MCF 10A (cell line): ENCODE measurements at regions not wholly inside any gene's neighbourhood (a gene's known extent, or its start where the extent isn't known, plus 50 kb on each side); places are given as distances from the start of the nearest gene placed in this dataset.

Source experiments
- BruUV-seq: library from RNA; stranded (reverse); fragments of 400-500 nt; replicated peaks from 2 replicates; lab custom pipeline; 2021; lab: Mats Ljungman, UMichigan
- CTCF ChIA-PET: fragments of 300-600 bp; sonication (Branson Sonifier 250); formaldehyde crosslinking; extraction: SDS; loops from one replicate; lab custom pipeline; 2021; ENCODE audit warnings: antibody characterized with exemption, inconsistent platforms; lab: Yijun Ruan, JAX
- POLR2A ChIA-PET: fragments of 300-600, 350-650 bp; sonication (Branson Sonifier 250); formaldehyde crosslinking; extraction: SDS; loops from one replicate; lab custom pipeline; 2020; ENCODE audit warnings: antibody characterized with exemption, inconsistent platforms; lab: Yijun Ruan, JAX
- DNase-seq: peaks from one replicate; pipeline ENCODE4 v3.0.0-alpha.2; 2018; ENCODE audit not compliant: unreplicated experiment
- H3K27ac Mint-ChIP-seq: one replicate; pipeline ENCODE4 v1.8.0; 2022; ENCODE audit warnings: mild to moderate bottlenecking, low read depth, mixed read lengths; ENCODE audit not compliant: unreplicated experiment
- H3K27me3 Mint-ChIP-seq: one replicate; pipeline ENCODE4 v1.8.0; 2022; ENCODE audit warnings: mixed read lengths; ENCODE audit not compliant: insufficient read depth, unreplicated experiment
- H3K36me3 Mint-ChIP-seq: one replicate; pipeline ENCODE4 v1.8.0; 2022; ENCODE audit warnings: mild to moderate bottlenecking, moderate library complexity, mixed read lengths; ENCODE audit not compliant: insufficient read depth, unreplicated experiment
- H3K4me1 Mint-ChIP-seq: one replicate; pipeline ENCODE4 v1.8.0; 2022; ENCODE audit warnings: mixed read lengths; ENCODE audit not compliant: insufficient read depth, unreplicated experiment
- H3K4me3 Mint-ChIP-seq: one replicate; pipeline ENCODE4 v1.8.0; 2022; ENCODE audit warnings: mild to moderate bottlenecking, moderate library complexity, mixed read lengths; ENCODE audit not compliant: unreplicated experiment
- H3K9me3 Mint-ChIP-seq: one replicate; pipeline ENCODE4 v1.8.0; 2022; ENCODE audit warnings: mixed read lengths; ENCODE audit not compliant: unreplicated experiment
- CTCF ChIP-seq: fragments of 200-600 bp; IDR thresholded peaks from one replicate; pipeline ENCODE4 v1.8.0; 2022; ENCODE audit warnings: antibody characterized with exemption, mild to moderate bottlenecking; ENCODE audit not compliant: unreplicated experiment
- intact Hi-C: fragments of 100-400 bp; cut with micrococcal nuclease; formaldehyde crosslinking; loops from 2 replicates; pipeline ENCODE4 v1.14.1; 2022

GRCh38 chr12:24489939-24490338 lies 459.0 kb downstream of the BCAT1 start:
- no peak for TF ChIP-seq CTCF
- BruUV-seq: no TSS peak
- Mint-ChIP-seq H3K27me3 (no peaks in the 10 kb centered on the region), H3K27ac (no peak overlapping the region), H3K9me3 (no peaks in the 10 kb centered on the region), H3K4me3 (no peak overlapping the region), H3K4me1 (peaks cover 9% of the 10 kb centered on the region), H3K36me3 (no peaks in the 10 kb centered on the region)
- CTCF ChIA-PET: interaction anchor here (1.4 kb wide), 1 partner anchor 11 kb away, joined by 3 read pairs; no protein-coding TSS in a partner anchor
- POLR2A ChIA-PET: no interaction called here
- no peak for DNase-seq
- intact Hi-C loops: no loop called here

GRCh38 chr12:24488906-24489619 lies 459.8 kb downstream of the BCAT1 start:
- Mint-ChIP-seq H3K36me3 (no peaks in the 10 kb centered on the region), H3K27ac (no peak overlapping the region), H3K27me3 (no peaks in the 10 kb centered on the region), H3K4me1 (peaks cover 9% of the 10 kb centered on the region), H3K9me3 (no peaks in the 10 kb centered on the region), H3K4me3 (no peak overlapping the region)
- ChIA-PET CTCF (interaction anchor here (0.6 kb wide), 2 partner anchors 9 to 159 kb away, joined by 3 read pairs; no protein-coding TSS in a partner anchor), POLR2A (interaction anchor here (2.6 kb wide), 1 partner anchor 11 kb away, joined by 15 read pairs; no protein-coding TSS in a partner anchor)
- no TSS peak for BruUV-seq
- intact Hi-C loops: no loop called here
- no peak for TF ChIP-seq CTCF
- no peak for DNase-seq

- CTCF ChIA-PET: interaction anchor here (0.6 kb wide), 2 partner anchors 10 to 158 kb away, joined by 3 read pairs; no protein-coding TSS in a partner anchor
- Mint-ChIP-seq H3K36me3 (no peaks in the 10 kb centered on the region), H3K27ac (no peak overlapping the region), H3K27me3 (no peaks in the 10 kb centered on the region), H3K9me3 (no peaks in the 10 kb centered on the region), H3K4me3 (no peak overlapping the region), H3K4me1 (peaks cover 9% of the 10 kb centered on the region)
- no TSS peak for BruUV-seq
- TF ChIP-seq CTCF: no peak
- POLR2A ChIA-PET: interaction anchor here (0.9 to 2.6 kb wide), 2 partner anchors 10 to 72 kb away, joined by 3 to 15 read pairs; no protein-coding TSS in a partner anchor
- DNase-seq: peak; percentile 23
- intact Hi-C loops: no loop called here
Measured at GRCh38 chr12:24488091-24488596, 460.8 kb downstream of the BCAT1 start.

GRCh38 chr12:24487606-24488005 lies 461.3 kb downstream of the BCAT1 start:
- ChIA-PET CTCF (interaction anchor here (0.6 kb wide), 2 partner anchors 62 to 351 kb away, joined by 4 read pairs; no protein-coding TSS in a partner anchor), POLR2A (interaction anchor here (0.6 to 2.6 kb wide), 3 partner anchors 9 to 473 kb away, joined by 3 to 15 read pairs (median 3); no protein-coding TSS in a partner anchor)
- no TSS peak for BruUV-seq

More at GRCh38 chr12:24487606-24488005, 461.3 kb downstream of the BCAT1 start:
- TF ChIP-seq CTCF: no peak
- no peaks in the 10 kb centered on the region for H3K27me3 Mint-ChIP-seq
- H3K9me3 Mint-ChIP-seq: no peaks in the 10 kb centered on the region
- no peaks in the 10 kb centered on the region for H3K36me3 Mint-ChIP-seq
- no peak overlapping the region for H3K27ac Mint-ChIP-seq
- intact Hi-C loops: no loop called here
- peaks cover 9% of the 10 kb centered on the region for H3K4me1 Mint-ChIP-seq
- H3K4me3 Mint-ChIP-seq: no peak overlapping the region
- no peak for DNase-seq
